HL-60 (cell line): ENCODE measurements at regions not wholly inside any gene's neighbourhood (a gene's known extent, or its start where the extent isn't known, plus 50 kb on each side); places are given as distances from the start of the nearest gene placed in this dataset.

ENCODE experiments used
- CTCF ChIP-seq: IDR thresholded peaks from one replicate; pipeline ENCODE4 v1.5.1; 2011; ENCODE audit warnings: low read length, control low read depth, inconsistent platforms; ENCODE audit not compliant: insufficient read depth
- REST ChIP-seq: IDR thresholded peaks from 2 replicates; pipeline ENCODE4 v1.6.1; 2012; ENCODE audit warnings: low read depth; ENCODE audit not compliant: insufficient replicate concordance
- SPI1 ChIP-seq: IDR thresholded peaks from 2 replicates; pipeline ENCODE4 v1.6.1; 2012; ENCODE audit warnings: low read depth, mild to moderate bottlenecking, borderline replicate concordance

- TF ChIP-seq CTCF: no peak
- TF ChIP-seq SPI1: no peak
- TF ChIP-seq REST: no peak
Measured at GRCh38 chr12:59036973-59037762, 116.9 kb upstream of the LRIG3 start.
